Neuron (in vitro differentiated cells): ENCODE measurements at regions not wholly inside any gene's neighbourhood (a gene's known extent, or its start where the extent isn't known, plus 50 kb on each side); places are given as distances from the start of the nearest gene placed in this dataset.

Experiments used
- H2AFZ ChIP-seq: one replicate; pipeline ENCODE4 v1.6.1; 2013; ENCODE audit warnings: low read depth, mild to moderate bottlenecking, inconsistent platforms, low read length, moderate library complexity
- H3K27me3 ChIP-seq: one replicate; pipeline ENCODE4 v1.6.1; 2013; ENCODE audit warnings: low read length; ENCODE audit not compliant: insufficient read depth
- H3K36me3 ChIP-seq: one replicate; pipeline ENCODE4 v1.6.1; 2013; ENCODE audit warnings: low read length; ENCODE audit not compliant: insufficient read depth
- H3K4me1 ChIP-seq: one replicate; pipeline ENCODE4 v1.6.1; 2013; ENCODE audit warnings: low read length; ENCODE audit not compliant: insufficient read depth
- H3K4me3 ChIP-seq: 2 replicates; pipeline ENCODE4 v1.5.1; 2013; ENCODE audit warnings: mild to moderate bottlenecking, low read length, moderate library complexity
- H3K9me3 ChIP-seq: one replicate; pipeline ENCODE4 v1.6.1; 2013; ENCODE audit warnings: low read length

DNA sequence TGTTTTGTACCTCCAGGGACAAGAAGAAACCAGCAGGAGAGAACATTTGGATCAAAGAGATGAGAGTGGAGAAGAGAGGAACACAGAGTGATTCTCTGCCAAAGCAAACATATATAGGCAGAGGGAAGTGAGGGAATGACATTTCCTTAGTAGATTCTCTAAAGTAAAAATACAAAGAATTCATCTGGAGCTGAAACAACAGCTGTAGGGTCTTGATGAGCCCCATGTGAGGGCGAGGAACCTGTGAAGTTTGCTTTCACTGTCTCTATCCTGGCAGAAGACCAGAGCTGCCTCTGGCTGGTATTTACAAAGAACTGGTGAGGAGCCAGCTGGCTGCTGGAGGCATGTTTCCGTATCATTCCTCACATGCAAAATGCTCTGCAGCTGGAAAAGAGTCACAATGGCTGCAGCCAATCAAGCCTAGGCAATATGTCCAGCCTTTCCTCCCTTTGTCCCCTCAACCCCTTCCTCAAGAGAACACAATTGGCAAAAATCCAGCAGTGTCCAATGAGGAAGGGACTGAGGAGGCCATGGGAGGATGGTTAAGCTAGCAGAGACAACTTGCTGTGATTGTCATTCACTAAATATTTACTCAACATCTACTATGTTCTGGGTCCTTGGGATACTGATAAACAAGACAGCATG is 122.5 kb downstream of the PHLDA1 start:
- Histone ChIP-seq H3K4me1 (peaks cover 19% of the 10 kb centered on the region), H2AFZ (no peak overlapping the region), H3K36me3 (no peaks in the 10 kb centered on the region), H3K27me3 (no peaks in the 10 kb centered on the region), H3K9me3 (no peaks in the 10 kb centered on the region), H3K4me3 (no peak overlapping the region)

DNA sequence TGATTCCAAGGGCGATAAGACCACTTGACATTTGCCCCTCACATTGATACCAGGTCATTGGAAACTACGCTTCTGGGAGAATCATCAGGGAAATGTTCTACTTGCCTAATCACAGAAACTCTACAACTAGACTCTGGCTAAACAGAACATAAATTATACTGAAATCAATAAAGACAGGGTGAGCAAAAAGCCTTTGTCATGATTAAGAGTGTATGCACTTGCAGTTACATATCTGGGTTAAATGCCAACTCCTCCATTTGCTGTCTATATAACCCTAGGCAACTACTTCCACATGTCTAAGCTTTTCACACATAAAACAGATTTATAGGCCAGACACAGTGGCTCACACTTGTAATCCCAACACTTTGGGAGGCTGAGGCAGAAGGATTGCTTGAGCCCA is 125.7 kb downstream of the PHLDA1 start:
- peaks cover 22% of the 10 kb centered on the region for H3K4me1 ChIP-seq
- H3K4me3 ChIP-seq = no peak overlapping the region
- no peaks in the 10 kb centered on the region for H3K27me3 ChIP-seq
- H3K9me3 ChIP-seq = no peaks in the 10 kb centered on the region
- no peak overlapping the region for H2AFZ ChIP-seq
- H3K36me3 ChIP-seq = no peaks in the 10 kb centered on the region

- no peaks in the 10 kb centered on the region for H3K27me3 ChIP-seq
- H3K36me3 ChIP-seq = no peaks in the 10 kb centered on the region
- no peak overlapping the region for H2AFZ ChIP-seq
- no peaks in the 10 kb centered on the region for H3K9me3 ChIP-seq
- H3K4me3 ChIP-seq = no peak overlapping the region
- peaks cover 18% of the 10 kb centered on the region for H3K4me1 ChIP-seq
Observed at GRCh38 chr12:75900781-75901254, 130.8 kb downstream of the PHLDA1 start.

DNA sequence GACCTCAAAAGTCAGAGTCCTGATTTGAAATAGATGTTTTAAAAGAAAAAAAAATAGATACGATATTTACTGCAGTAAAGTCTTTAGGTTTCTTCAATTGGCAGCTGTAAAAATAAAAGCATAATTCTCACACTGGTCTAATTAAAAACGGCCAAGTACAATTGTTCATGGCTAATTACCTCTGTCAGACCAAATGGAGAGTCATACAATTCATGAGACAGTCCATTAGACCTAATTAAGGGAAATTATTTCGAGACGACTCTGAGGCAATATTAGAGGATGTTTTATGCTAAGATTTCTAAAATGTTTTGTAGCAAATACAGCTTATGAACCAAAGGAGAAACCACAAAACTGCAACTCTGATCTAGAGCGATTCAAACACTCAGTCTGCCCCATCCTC is 131.3 kb downstream of the PHLDA1 start:
- Histone ChIP-seq H3K36me3 (no peaks in the 10 kb centered on the region), H3K4me1 (peaks cover 18% of the 10 kb centered on the region), H3K9me3 (no peaks in the 10 kb centered on the region), H2AFZ (no peak overlapping the region), H3K27me3 (no peaks in the 10 kb centered on the region), H3K4me3 (no peak overlapping the region)

GRCh38 chr12:75894965-75895754 is 136.4 kb downstream of the PHLDA1 start:
- H3K4me3 ChIP-seq = no peak overlapping the region
- no peaks in the 10 kb centered on the region for H3K36me3 ChIP-seq
- H3K9me3 ChIP-seq = no peaks in the 10 kb centered on the region
- H3K4me1 ChIP-seq = peaks cover 13% of the 10 kb centered on the region
- no peaks in the 10 kb centered on the region for H3K27me3 ChIP-seq
- no peak overlapping the region for H2AFZ ChIP-seq

- Histone ChIP-seq H2AFZ (no peak overlapping the region), H3K9me3 (no peaks in the 10 kb centered on the region), H3K4me1 (peaks cover 20% of the 10 kb centered on the region), H3K36me3 (no peaks in the 10 kb centered on the region), H3K27me3 (no peaks in the 10 kb centered on the region), H3K4me3 (no peak overlapping the region)
Observed at GRCh38 chr12:75893765-75894164, 137.8 kb downstream of the PHLDA1 start.

GRCh38 chr12:75892731-75893408 is 138.7 kb downstream of the PHLDA1 start:
- Histone ChIP-seq H2AFZ (no peak overlapping the region), H3K9me3 (no peaks in the 10 kb centered on the region), H3K36me3 (no peaks in the 10 kb centered on the region), H3K4me1 (peaks cover 28% of the 10 kb centered on the region), H3K27me3 (no peaks in the 10 kb centered on the region), H3K4me3 (no peak overlapping the region)

- Histone ChIP-seq H3K4me1 (peaks cover 29% of the 10 kb centered on the region), H2AFZ (no peak overlapping the region), H3K36me3 (no peaks in the 10 kb centered on the region), H3K9me3 (no peaks in the 10 kb centered on the region), H3K4me3 (no peak overlapping the region), H3K27me3 (no peaks in the 10 kb centered on the region)
Observed at GRCh38 chr12:75891072-75891471, 140.5 kb downstream of the PHLDA1 start.

DNA sequence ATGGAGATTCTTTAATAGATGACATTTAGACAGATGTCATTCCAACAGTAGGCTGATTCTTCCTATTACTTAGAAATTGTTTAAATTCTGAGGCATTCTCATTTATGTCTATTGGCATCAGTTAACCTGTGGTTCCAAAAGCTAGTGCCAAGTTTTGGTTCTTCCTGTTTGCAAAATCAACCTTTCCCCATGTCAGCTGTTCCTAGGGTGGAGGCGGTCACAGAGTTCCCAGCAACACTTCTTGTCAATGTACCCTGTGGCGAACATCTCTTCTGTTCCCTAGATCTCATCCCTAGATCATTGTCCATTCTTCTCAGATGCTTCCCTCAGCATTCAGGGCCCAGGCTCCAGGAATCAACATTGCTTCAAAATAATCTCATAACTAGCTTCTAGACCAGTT is 140.9 kb downstream of the PHLDA1 start:
- H3K9me3 ChIP-seq = no peaks in the 10 kb centered on the region
- peaks cover 29% of the 10 kb centered on the region for H3K4me1 ChIP-seq
- H3K36me3 ChIP-seq = no peaks in the 10 kb centered on the region
- no peaks in the 10 kb centered on the region for H3K27me3 ChIP-seq
- no peak overlapping the region for H2AFZ ChIP-seq
- no peak overlapping the region for H3K4me3 ChIP-seq

DNA sequence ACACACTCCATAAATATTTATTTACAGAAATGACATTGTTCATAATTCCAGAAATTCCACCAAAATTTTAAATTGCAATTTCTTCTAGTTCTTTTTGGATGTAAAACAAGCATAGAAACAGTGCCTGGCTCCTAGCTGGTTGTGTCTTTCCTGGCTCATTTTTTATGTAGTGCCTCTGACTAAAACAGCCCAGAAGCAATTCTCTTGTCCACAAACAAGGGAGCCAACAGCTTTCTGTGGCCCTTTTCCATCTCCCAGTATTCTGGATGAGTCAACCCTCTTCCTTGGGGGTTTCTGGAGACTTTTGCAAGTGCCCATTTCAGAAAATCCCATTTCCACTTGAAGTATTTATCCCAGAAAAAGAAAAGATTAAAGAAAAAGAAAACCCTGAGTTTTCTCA is 141.4 kb downstream of the PHLDA1 start:
- peaks cover 29% of the 10 kb centered on the region for H3K4me1 ChIP-seq
- H3K27me3 ChIP-seq = no peaks in the 10 kb centered on the region
- H3K36me3 ChIP-seq = no peaks in the 10 kb centered on the region
- no peak overlapping the region for H2AFZ ChIP-seq
- no peaks in the 10 kb centered on the region for H3K9me3 ChIP-seq
- no peak overlapping the region for H3K4me3 ChIP-seq

DNA sequence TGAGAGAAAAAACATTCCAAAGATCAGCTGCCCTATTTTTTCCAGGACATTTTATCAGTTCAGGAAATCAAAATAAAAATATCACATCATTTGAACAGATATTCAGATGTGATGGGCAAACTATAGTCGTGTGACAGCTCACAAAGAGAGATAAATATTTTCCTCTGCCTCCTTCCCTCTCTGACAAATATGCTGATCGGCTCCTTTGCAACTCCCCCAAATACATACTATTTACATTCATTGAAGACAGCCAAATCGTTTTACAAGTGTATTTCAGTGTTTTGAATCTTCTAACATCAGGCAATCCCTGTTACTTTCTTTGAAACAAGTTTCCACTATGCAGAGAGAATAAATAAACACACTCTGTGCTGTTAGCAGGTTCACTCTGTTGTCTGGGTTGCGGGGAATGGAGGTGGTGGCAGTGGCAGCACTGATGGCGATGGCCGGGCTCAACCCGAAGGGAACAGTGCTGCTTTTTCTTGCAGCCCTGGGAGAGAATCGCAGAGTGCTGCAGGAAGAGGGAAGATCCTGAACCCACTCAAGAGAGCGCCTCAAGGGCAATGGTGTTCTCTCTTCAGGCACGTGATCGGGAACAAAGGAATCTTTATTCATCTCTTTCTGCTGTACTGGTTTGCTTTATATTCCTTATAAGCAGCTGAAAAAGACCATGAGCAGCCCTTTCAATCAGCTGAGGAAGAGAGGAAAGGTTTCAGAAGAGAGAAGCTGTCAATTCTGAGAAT is 142.5 kb downstream of the PHLDA1 start:
- Histone ChIP-seq H3K9me3 (no peaks in the 10 kb centered on the region), H2AFZ (peak overlapping the region; percentile 50), H3K27me3 (no peaks in the 10 kb centered on the region), H3K36me3 (no peaks in the 10 kb centered on the region), H3K4me1 (peaks cover 29% of the 10 kb centered on the region), H3K4me3 (peak overlapping the region; percentile 24)

DNA sequence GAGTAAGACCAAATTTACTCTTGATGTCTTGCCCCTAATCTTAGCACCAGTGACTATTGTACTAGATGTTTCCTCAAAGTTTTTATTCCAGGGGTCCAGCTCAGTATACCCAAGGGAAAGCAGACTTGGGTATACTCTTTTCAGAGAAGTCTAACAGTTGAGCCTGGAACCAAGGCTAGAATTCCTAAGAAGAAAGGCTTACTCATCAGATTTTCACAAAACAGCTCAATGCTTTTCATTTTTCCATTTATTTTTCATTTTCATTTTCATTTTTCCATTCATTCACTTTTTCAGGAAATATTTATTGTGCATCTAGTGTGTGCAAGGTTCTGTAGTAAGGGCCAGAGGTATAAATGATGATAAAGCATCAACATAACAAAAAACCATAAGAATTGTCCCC is 143.2 kb downstream of the PHLDA1 start:
- no peaks in the 10 kb centered on the region for H3K36me3 ChIP-seq
- H2AFZ ChIP-seq = peak overlapping the region; percentile 50
- H3K27me3 ChIP-seq = no peaks in the 10 kb centered on the region
- H3K9me3 ChIP-seq = no peaks in the 10 kb centered on the region
- peak overlapping the region; percentile 24 for H3K4me3 ChIP-seq
- peaks cover 29% of the 10 kb centered on the region for H3K4me1 ChIP-seq

DNA sequence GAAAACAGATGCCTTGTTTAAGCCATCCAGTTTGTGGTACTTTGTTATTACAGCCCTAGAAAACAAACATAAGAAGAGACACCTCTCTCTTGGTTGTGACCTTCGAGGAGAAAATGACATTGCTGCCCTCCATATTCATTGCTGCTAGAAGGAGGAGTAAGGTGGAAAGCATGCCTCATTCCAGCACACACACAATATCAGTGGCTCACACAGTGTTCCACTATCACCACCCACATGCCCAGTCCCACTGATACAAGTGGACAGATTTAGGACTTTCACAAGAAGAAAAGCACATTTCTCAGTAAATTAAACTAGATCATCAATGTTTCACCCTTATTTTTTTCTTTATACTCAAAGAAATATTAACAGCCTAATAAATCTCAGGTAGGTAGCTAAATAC is 143.6 kb downstream of the PHLDA1 start:
- Histone ChIP-seq H3K4me1 (peaks cover 29% of the 10 kb centered on the region), H3K9me3 (no peaks in the 10 kb centered on the region), H3K27me3 (no peaks in the 10 kb centered on the region), H2AFZ (no peak overlapping the region), H3K36me3 (no peaks in the 10 kb centered on the region), H3K4me3 (no peak overlapping the region)
